Spinal cord (tissue), 9 donors: ENCODE measurements at regions not wholly inside any gene's neighbourhood (a gene's known extent, or its start where the extent isn't known, plus 50 kb on each side); places are given as distances from the start of the nearest gene placed in this dataset.

ENCODE experiments used
- DNase-seq, 6 donors: peaks; one replicate each; pipeline versions ENCODE4 v3.0.0 to v3.0.0-alpha.2; 2013 to 2015; ENCODE audit warnings: low spot score in 6 of 6, low read depth in 4 of 6
- H3K27ac ChIP-seq: one replicate; pipeline ENCODE4 v1.5.1; 2013; ENCODE audit warnings: low read depth, low read length, control low read depth
- H3K27me3 ChIP-seq: one replicate; pipeline ENCODE4 v1.6.1; 2013; ENCODE audit warnings: low read length; ENCODE audit not compliant: control insufficient read depth, insufficient read depth
- H3K36me3 ChIP-seq: one replicate; pipeline ENCODE4 v1.6.1; 2013; ENCODE audit warnings: low read length; ENCODE audit not compliant: control insufficient read depth, insufficient read depth
- H3K4me1 ChIP-seq: one replicate; pipeline ENCODE4 v1.6.1; 2013; ENCODE audit warnings: low read length; ENCODE audit not compliant: control insufficient read depth, insufficient read depth
- H3K4me3 ChIP-seq: one replicate; pipeline ENCODE4 v1.5.1; 2013; ENCODE audit warnings: low read depth, low read length, control low read depth
- H3K9me3 ChIP-seq: one replicate; pipeline ENCODE4 v1.6.1; 2013; ENCODE audit warnings: low read length; ENCODE audit not compliant: control insufficient read depth, insufficient read depth
- WGBS: methylation state at CpG from one replicate; pipeline ENCODE4 v1.1.5; 2013; ENCODE audit warnings: missing lambda C conversion rate; ENCODE audit not compliant: insufficient coverage; 5-methylcytosine and 5-hydroxymethylcytosine counted together
- donor health status: healthy.

DNA sequence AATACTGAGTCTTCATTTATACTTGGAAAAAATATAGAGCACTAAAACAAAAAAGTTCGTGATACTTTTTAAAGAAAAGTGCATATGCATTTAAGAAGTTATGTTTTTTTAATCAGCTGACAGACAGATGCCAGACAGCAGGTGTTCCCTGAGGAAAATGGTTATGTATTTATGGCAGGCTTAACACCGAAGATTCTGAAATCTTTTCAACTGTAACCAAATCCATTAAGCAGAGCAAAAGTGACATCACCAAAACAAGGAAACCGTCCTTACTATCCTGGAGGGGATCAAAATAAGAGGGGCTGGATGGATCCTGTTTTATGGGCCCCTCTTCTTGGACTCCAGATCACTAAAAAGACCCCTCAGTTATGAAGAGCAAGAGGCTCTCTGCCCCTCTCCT, 404.9 kb upstream of the ADAMTS16 start:
- no CpG with 5 or more reads among the region's 3 CpGs for WGBS
- no peaks in the 10 kb centered on the region for H3K36me3 ChIP-seq
- H3K27ac ChIP-seq: no peak overlapping the region
- H3K9me3 ChIP-seq: no peaks in the 10 kb centered on the region
- no peak for DNase-seq
- H3K27me3 ChIP-seq: no peaks in the 10 kb centered on the region
- H3K4me1 ChIP-seq: no peaks in the 10 kb centered on the region
- H3K4me3 ChIP-seq: no peak overlapping the region

DNA sequence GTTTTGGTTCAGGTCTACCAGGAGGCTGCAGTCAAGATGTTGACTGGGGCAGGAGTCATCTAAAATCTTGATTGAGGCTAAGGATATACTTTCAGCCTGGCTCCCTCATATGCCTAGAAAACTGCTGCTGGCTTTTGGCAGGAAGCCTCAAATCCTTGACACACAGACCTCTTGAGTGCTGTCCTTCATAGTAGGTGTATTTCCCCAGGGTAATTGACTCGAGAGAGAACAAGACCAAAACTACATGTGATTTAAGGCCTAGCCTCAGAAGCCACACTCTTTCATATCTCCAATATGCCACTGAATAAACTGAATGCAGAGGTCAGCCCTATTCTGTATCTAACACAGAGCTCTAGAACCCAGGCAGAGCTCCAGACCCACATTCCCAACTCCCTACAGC, 402.3 kb upstream of the ADAMTS16 start:
- no peaks in the 10 kb centered on the region for H3K27me3 ChIP-seq
- H3K36me3 ChIP-seq: no peaks in the 10 kb centered on the region
- DNase-seq: no peak
- no peak overlapping the region for H3K27ac ChIP-seq
- 78% methylated on average over 1 of the region's 1 CpG for WGBS
- no peak overlapping the region for H3K4me3 ChIP-seq
- no peaks in the 10 kb centered on the region for H3K4me1 ChIP-seq
- H3K9me3 ChIP-seq: no peaks in the 10 kb centered on the region

- H3K4me1 ChIP-seq: no peaks in the 10 kb centered on the region
- H3K27me3 ChIP-seq: no peaks in the 10 kb centered on the region
- no CpG with 5 or more reads among the region's 2 CpGs for WGBS
Measured at GRCh38 chr5:4738298-4738697, 401.8 kb upstream of the ADAMTS16 start.

DNA sequence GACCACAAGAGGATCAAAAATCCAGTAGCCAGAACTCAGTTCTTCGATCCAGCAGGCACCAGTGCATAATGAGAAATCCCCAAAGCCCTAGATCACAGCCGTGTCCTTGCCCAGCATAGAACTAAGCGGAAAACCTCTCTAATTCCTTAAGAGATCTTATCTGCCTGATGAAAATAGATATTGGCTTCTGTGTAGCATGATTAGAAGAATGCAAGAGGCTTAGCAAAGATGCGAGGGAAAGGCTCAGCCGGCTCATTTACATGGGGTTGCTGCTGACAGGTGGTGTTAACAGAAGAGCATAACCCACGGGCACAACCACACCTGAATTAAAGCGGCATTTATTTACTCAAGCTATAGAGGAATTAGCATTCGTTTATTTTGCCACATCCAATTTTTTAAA, 400.0 kb upstream of the ADAMTS16 start:
- Histone ChIP-seq H3K4me3 (no peak overlapping the region), H3K36me3 (no peaks in the 10 kb centered on the region), H3K27ac (no peak overlapping the region), H3K27me3 (no peaks in the 10 kb centered on the region), H3K9me3 (no peaks in the 10 kb centered on the region), H3K4me1 (no peaks in the 10 kb centered on the region)
- no CpG with 5 or more reads among the region's 8 CpGs for WGBS
- DNase-seq: no peak

More at GRCh38 chr5:4738298-4738697, 401.8 kb upstream of the ADAMTS16 start:
- DNase-seq: no peak
- Histone ChIP-seq H3K36me3 (no peaks in the 10 kb centered on the region), H3K9me3 (no peaks in the 10 kb centered on the region), H3K4me3 (no peak overlapping the region), H3K27ac (no peak overlapping the region)

GRCh38 chr5:4758550-4758949, 381.6 kb upstream of the ADAMTS16 start:
- 20% methylated on average over 1 of the region's 2 CpGs for WGBS
- Histone ChIP-seq H3K4me3 (no peak overlapping the region), H3K9me3 (no peaks in the 10 kb centered on the region), H3K27me3 (no peaks in the 10 kb centered on the region), H3K36me3 (no peaks in the 10 kb centered on the region), H3K27ac (no peak overlapping the region), H3K4me1 (no peaks in the 10 kb centered on the region)
- DNase-seq: no peak

DNA sequence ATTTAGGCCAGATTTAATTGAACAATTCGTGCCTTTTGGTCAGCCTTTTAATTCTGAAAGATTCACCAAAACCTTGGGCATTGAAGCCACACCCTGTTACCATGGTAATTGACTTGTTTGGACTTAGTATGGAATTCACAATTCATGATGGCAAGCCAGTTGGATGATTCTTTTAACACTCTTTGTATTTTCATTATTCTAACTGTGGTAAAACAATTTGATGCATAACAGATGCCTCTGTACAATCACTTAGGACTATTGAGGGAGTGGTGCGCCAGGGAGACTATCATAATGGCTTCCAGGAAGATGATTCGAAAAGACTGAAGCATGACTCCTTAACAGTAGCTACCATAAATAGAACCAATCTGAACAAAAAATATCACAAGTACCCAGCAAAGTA, 381.1 kb upstream of the ADAMTS16 start:
- WGBS: no CpG with 5 or more reads among the region's 3 CpGs
- Histone ChIP-seq H3K36me3 (no peaks in the 10 kb centered on the region), H3K4me1 (no peaks in the 10 kb centered on the region), H3K4me3 (no peak overlapping the region), H3K9me3 (no peaks in the 10 kb centered on the region), H3K27me3 (no peaks in the 10 kb centered on the region), H3K27ac (no peak overlapping the region)
- no peak for DNase-seq

DNA sequence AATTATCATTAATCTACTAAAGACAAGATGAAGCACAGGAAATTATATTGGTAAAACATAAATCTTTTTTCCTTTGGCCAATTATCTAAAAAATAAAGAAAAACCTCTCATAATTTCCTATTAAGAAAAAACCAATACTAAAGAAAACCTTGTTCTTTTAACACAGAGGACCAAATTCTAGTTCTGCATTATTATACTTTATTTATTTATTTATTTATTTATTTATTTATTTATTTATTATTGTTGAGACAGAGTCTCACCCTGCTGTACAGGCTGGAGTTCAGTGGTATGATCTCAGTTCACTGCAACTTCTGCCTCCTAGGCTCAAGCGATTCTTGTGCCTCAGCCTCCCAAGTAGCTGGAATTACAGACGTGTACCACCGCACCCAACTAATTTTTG, 377.8 kb upstream of the ADAMTS16 start:
- no peaks in the 10 kb centered on the region for H3K4me1 ChIP-seq
- no peak for DNase-seq
- no peak overlapping the region for H3K4me3 ChIP-seq
- no peaks in the 10 kb centered on the region for H3K36me3 ChIP-seq
- 100% methylated on average over 3 of the region's 3 CpGs for WGBS
- H3K27me3 ChIP-seq: no peaks in the 10 kb centered on the region
- H3K9me3 ChIP-seq: no peaks in the 10 kb centered on the region
- H3K27ac ChIP-seq: no peak overlapping the region

- Histone ChIP-seq H3K36me3 (no peaks in the 10 kb centered on the region), H3K9me3 (no peaks in the 10 kb centered on the region), H3K27ac (no peak overlapping the region), H3K4me3 (no peak overlapping the region), H3K27me3 (no peaks in the 10 kb centered on the region), H3K4me1 (no peaks in the 10 kb centered on the region)
- WGBS: 90% methylated on average over 2 of the region's 2 CpGs
- no peak for DNase-seq
Measured at GRCh38 chr5:4765411-4765810, 374.7 kb upstream of the ADAMTS16 start.

DNA sequence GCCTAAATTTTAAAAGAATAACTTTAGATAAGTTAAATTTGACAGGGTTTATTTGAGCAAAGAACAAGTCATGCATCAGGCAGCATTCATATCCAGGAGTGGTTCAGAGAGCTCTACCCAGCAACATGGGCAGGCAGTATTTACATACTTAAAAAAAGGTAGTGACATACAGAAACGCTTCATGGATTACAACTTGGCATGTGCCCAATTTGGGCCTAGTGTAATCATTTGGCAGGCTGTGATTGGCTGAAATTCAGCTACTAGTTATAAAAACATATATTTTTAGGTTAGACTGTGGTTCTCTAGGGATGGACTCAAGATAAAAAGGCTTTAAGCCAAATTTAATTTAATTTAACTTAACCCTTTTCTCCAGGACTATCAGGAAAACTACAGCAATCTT, 374.0 kb upstream of the ADAMTS16 start:
- DNase-seq: no peak
- WGBS: no CpG with 5 or more reads among the region's 1 CpG

GRCh38 chr5:4772591-4772990, 367.5 kb upstream of the ADAMTS16 start:
- WGBS: 80% methylated on average over 1 of the region's 1 CpG
- H3K9me3 ChIP-seq: no peaks in the 10 kb centered on the region
- H3K4me1 ChIP-seq: no peaks in the 10 kb centered on the region
- no peaks in the 10 kb centered on the region for H3K36me3 ChIP-seq
- peak in 1 of 6 donors; percentile 32 for DNase-seq
- no peak overlapping the region for H3K4me3 ChIP-seq
- H3K27me3 ChIP-seq: no peaks in the 10 kb centered on the region
- peak overlapping the region; percentile 38 for H3K27ac ChIP-seq

More for the DNA sequence above, 374.0 kb upstream of the ADAMTS16 start:
- Histone ChIP-seq H3K4me1 (no peaks in the 10 kb centered on the region), H3K4me3 (no peak overlapping the region), H3K36me3 (no peaks in the 10 kb centered on the region), H3K9me3 (no peaks in the 10 kb centered on the region), H3K27me3 (no peaks in the 10 kb centered on the region), H3K27ac (no peak overlapping the region)
